HG03571 (cell line): ENCODE measurements at regions not wholly inside any gene's neighbourhood (a gene's known extent, or its start where the extent isn't known, plus 50 kb on each side); places are given as distances from the start of the nearest gene placed in this dataset.

Source experiments
- ATAC-seq: cut with Tn5 transposase; IDR thresholded peaks from one replicate; pipeline ENCODE4 v1.9.1; 2021; ENCODE audit not compliant: unreplicated experiment

GRCh38 chrX:30951003-30951402 lies 61.9 kb upstream of the TAB3 start:
- ATAC-seq = no peak

DNA sequence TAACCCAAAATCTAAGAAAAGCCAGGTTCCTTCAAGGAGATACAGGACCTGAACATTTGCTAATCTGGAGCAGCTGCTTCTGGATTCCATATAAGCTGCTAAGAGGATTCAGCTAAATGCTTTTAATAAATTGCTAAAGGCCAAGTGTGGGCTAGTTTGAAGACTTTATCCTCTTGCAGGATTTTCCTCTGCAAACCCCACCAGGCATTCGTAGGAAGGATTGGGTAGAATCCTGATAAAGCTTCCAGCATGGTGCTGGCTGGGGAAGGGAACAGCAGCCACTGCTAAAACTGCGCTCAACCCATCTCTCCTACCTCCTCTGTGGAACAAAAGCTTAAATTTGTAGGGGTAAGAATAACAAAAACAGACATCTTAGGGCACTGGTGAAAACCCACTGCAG lies 61.3 kb upstream of the TAB3 start:
- no peak for ATAC-seq

DNA sequence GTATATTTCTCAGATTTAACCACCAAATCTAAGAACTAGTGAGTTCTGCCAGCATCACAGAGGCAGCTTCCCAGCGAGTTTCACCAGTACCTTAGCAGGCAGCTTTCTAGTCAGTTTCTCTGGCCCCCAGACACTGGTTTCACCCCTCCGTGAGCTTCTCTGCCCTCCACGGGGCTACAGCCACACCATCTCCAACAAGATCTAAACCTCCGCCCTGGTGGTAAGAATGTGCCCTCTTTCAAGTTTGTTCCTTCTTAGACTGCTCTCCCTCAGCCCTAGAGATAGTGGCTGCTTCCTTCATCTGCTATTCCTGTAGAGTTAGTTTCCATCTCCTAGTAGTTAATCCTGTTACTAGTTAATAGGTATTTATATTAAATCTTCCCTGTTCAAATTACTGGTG lies 60.5 kb upstream of the TAB3 start:
- ATAC-seq = no peak

GRCh38 chrX:30948626-30949025 lies 59.6 kb upstream of the TAB3 start:
- ATAC-seq = no peak

DNA sequence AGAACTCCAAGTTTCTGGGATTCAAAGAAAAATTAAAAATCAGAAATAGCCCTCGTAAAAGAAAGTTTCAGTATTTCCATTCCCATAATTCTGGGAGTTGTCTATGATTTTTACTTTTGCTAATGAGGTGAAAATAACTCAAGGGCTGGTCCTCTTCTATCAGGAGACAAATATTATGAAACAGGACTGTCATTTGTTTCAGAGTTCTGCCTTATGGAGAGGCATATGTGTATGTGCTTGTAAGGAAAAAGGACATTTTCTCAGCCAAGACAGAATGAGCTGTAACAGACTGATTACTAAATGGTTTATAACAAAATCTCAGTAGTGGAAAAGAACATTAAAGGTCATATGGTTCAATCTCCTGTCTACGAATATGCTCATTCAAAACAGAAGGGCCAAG lies 59.0 kb upstream of the TAB3 start:
- ATAC-seq = no peak

DNA sequence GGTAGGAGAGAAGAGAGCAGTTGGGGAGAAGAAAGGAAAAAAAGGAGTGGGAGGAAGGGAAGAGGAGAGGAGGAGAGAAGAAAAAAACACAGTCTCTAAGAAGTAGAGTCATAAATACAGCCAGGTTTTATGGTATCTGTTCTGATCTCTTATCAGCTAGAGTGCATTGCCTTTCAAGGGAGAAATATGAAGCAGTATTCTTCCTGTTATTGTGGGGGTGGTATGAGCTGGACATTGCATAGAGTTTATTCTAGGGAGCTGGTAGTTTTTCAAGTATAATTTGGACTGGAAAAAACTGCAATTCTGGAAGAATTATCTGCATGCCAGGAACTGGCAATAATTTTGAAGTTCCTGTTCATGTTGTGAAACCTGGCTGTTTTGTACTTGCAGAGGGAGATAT lies 54.9 kb upstream of the TAB3 start:
- ATAC-seq = no peak

- ATAC-seq = no peak
These were observed 52.8 kb upstream of the TAB3 start for GRCh38 chrX:30941898-30942297.

DNA sequence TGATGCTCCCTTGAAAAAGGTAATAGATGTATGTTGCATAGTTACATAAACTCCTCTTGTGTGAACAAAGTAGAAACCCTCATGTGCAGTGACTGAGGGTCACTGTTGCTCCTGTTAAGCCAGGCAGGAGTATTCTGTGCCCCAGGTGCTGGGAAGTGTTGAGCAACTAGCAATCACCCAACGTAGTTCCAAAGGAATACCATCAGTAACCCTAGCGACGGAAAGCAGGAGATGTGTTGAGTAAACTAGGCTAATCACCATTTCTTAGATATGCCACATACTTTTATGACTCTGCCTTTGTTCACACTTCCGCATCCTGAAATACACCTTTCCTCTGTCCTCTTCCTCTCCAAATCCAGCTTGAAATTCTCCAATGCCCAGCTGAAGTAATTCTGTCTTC lies 50.9 kb upstream of the TAB3 start:
- ATAC-seq = no peak
